Activated CD4-positive, alpha-beta memory T cell treated with anti-CD3 and anti-CD28 coated beads for 36 hours (primary cell): ENCODE measurements at regions not wholly inside any gene's neighbourhood (a gene's known extent, or its start where the extent isn't known, plus 50 kb on each side); places are given as distances from the start of the nearest gene placed in this dataset.

Source experiments
- CTCF ChIA-PET: fragments of 350-600 bp; sonication (Branson Sonifier 250); formaldehyde crosslinking; loops from one replicate; lab custom pipeline; 2021; ENCODE audit warnings: antibody characterized with exemption, inconsistent platforms; lab: Charles Lee
- POLR2A ChIA-PET: fragments of 350-600 bp; sonication (Branson Sonifier 250); formaldehyde crosslinking; loops from one replicate; lab custom pipeline; 2021; ENCODE audit warnings: antibody characterized with exemption; lab: Charles Lee
- DNase-seq: peaks from one replicate; pipeline ENCODE4 v3.0.0-alpha.2; 2020
- H3K27ac Mint-ChIP-seq: one replicate; pipeline ENCODE4 v1.8.0; 2021; ENCODE audit warnings: mixed read lengths
- H3K27me3 Mint-ChIP-seq: one replicate; pipeline ENCODE4 v1.8.0; 2021; ENCODE audit warnings: mixed read lengths
- H3K36me3 Mint-ChIP-seq: one replicate; pipeline ENCODE4 v1.8.0; 2021; ENCODE audit warnings: mixed read lengths
- H3K4me1 Mint-ChIP-seq: one replicate; pipeline ENCODE4 v1.8.0; 2021; ENCODE audit warnings: low read depth, mixed read lengths
- H3K4me3 Mint-ChIP-seq: one replicate; pipeline ENCODE4 v1.8.0; 2021; ENCODE audit warnings: mild to moderate bottlenecking, mixed read lengths
- H3K9me3 Mint-ChIP-seq: one replicate; pipeline ENCODE4 v1.8.0; 2021; ENCODE audit warnings: mixed read lengths
- intact Hi-C: fragments of 100-400 bp; cut with micrococcal nuclease; formaldehyde crosslinking; loops from one replicate; pipeline ENCODE4 v1.15.1; 2023

DNA sequence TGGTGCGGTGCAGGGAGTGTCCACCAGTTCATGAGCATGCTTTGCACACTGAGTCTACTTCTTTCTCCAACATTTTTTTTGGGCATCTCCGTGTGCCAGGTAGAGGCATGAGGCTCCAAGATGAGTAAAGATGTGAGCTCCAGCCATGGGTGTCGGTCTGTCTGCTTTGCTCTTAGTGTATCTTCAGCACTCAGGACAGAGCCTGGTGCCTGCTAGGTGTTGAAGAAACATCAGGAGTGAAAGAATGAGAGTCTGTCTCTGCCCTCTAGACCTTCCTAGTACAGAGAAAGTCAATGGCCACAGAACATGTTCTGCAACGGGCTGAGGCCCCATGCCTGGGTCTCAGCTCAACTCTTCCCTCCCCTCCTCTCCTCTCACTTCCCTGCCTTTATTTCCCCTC, 486.5 kb downstream of the TBC1D22A start:
- ChIA-PET POLR2A (no interaction called here), CTCF (no interaction called here)
- intact Hi-C loops, result no loop called here
- Mint-ChIP-seq H3K4me3 (no peak overlapping the region), H3K4me1 (no peaks in the 10 kb centered on the region), H3K36me3 (no peaks in the 10 kb centered on the region), H3K27ac (no peak overlapping the region), H3K9me3 (no peaks in the 10 kb centered on the region), H3K27me3 (peaks cover 13% of the 10 kb centered on the region)
- no peak for DNase-seq

- Mint-ChIP-seq H3K36me3 (no peaks in the 10 kb centered on the region), H3K9me3 (no peaks in the 10 kb centered on the region), H3K4me3 (no peak overlapping the region), H3K27me3 (peaks cover 13% of the 10 kb centered on the region), H3K4me1 (no peaks in the 10 kb centered on the region), H3K27ac (no peak overlapping the region)
- POLR2A ChIA-PET, result no interaction called here
- DNase-seq, result no peak
- intact Hi-C loops, result no loop called here
- CTCF ChIA-PET, result no interaction called here
These were observed 485.3 kb downstream of the TBC1D22A start for GRCh38 chr22:47247579-47248240.

GRCh38 chr22:47245786-47246185, 483.3 kb downstream of the TBC1D22A start:
- H3K4me1 Mint-ChIP-seq, result no peaks in the 10 kb centered on the region
- H3K27ac Mint-ChIP-seq, result no peak overlapping the region
- H3K9me3 Mint-ChIP-seq, result no peaks in the 10 kb centered on the region
- intact Hi-C loops, result no loop called here
- peaks cover 13% of the 10 kb centered on the region for H3K27me3 Mint-ChIP-seq
- ChIA-PET POLR2A (no interaction called here), CTCF (no interaction called here)
- H3K4me3 Mint-ChIP-seq, result no peak overlapping the region
- DNase-seq, result no peak
- H3K36me3 Mint-ChIP-seq, result no peaks in the 10 kb centered on the region

DNA sequence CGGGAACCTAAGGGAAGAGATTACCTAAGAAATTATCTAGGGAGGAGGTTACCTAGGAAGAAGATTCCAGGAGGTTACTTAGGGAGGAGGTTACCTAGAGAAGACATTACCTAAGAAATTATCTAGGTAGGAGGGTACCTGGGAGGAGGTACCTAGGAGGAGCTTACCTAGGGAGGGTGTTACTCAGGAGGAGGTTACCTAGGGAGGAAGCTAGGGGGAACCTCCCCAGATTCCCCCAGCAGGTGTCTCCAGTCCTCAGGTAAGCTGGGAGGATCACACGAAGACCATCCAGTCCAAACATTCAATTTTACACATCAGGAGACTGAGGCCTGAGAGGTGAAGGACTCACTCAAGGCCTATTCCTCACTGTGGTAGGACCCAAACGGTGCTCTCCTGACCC, 482.8 kb downstream of the TBC1D22A start:
- no peak for DNase-seq
- CTCF ChIA-PET, result interaction anchor here (1.5 kb wide), 1 partner anchor 31 kb away, joined by 5 read pairs; no protein-coding TSS in a partner anchor
- Mint-ChIP-seq H3K36me3 (no peaks in the 10 kb centered on the region), H3K4me3 (no peak overlapping the region), H3K27me3 (peaks cover 13% of the 10 kb centered on the region), H3K4me1 (no peaks in the 10 kb centered on the region), H3K27ac (no peak overlapping the region), H3K9me3 (no peaks in the 10 kb centered on the region)
- intact Hi-C loops, result no loop called here
- POLR2A ChIA-PET, result no interaction called here

GRCh38 chr22:47240116-47240515, 477.7 kb downstream of the TBC1D22A start:
- no peak overlapping the region for H3K4me3 Mint-ChIP-seq
- H3K27ac Mint-ChIP-seq, result no peak overlapping the region
- DNase-seq, result no peak
- no peaks in the 10 kb centered on the region for H3K9me3 Mint-ChIP-seq
- no peaks in the 10 kb centered on the region for H3K36me3 Mint-ChIP-seq
- peaks cover 1% of the 10 kb centered on the region for H3K27me3 Mint-ChIP-seq
- intact Hi-C loops, result no loop called here
- CTCF ChIA-PET, result no interaction called here
- POLR2A ChIA-PET, result no interaction called here
- no peaks in the 10 kb centered on the region for H3K4me1 Mint-ChIP-seq

GRCh38 chr22:47239474-47239860, 477.0 kb downstream of the TBC1D22A start:
- H3K4me3 Mint-ChIP-seq, result no peak overlapping the region
- DNase-seq, result no peak
- no peaks in the 10 kb centered on the region for H3K36me3 Mint-ChIP-seq
- H3K4me1 Mint-ChIP-seq, result no peaks in the 10 kb centered on the region
- H3K9me3 Mint-ChIP-seq, result no peaks in the 10 kb centered on the region
- CTCF ChIA-PET, result no interaction called here
- intact Hi-C loops, result no loop called here
- H3K27ac Mint-ChIP-seq, result no peak overlapping the region
- H3K27me3 Mint-ChIP-seq, result peaks cover under 1% of the 10 kb centered on the region
- POLR2A ChIA-PET, result no interaction called here

DNA sequence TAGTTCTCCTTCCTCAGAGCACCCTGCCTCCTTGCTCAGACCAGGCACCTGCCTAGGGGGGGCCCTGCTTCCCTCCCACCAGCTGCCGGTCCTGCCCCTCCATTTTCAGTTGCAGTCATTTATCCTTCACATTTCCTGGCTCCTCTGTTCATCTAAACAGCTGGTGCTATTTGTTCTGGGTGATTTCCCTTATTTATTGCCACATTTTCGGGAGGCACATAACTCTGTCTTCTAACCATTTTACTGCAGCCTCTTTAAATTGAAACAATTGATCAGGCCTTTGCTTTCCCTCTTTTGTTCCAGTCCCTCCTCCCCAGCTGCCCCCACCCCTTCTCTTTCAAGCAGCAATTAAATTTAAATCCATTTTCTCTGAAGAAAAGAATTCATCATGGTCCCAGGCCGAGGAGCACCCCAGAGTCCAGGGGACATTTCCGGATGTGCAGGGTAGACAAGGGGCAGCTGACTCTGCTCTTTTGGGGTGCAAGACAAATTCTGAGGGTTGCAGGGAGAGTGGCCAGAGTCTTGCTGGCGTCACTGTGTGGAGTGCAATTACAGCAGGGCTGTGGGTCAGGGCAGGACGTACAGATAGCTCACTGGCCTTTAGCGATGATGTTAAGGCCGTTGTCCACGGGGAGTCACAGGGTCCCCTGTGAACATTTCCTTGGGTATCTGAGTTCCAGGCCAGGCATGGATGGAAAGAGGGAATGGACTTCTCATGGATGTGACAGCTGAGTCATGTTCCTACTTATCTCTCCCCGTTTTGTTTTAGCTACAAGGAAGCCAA, 476.4 kb downstream of the TBC1D22A start:
- no peaks in the 10 kb centered on the region for H3K4me1 Mint-ChIP-seq
- no peaks in the 10 kb centered on the region for H3K9me3 Mint-ChIP-seq
- no peak overlapping the region for H3K27ac Mint-ChIP-seq
- CTCF ChIA-PET, result no interaction called here
- H3K4me3 Mint-ChIP-seq, result no peak overlapping the region
- intact Hi-C loops, result no loop called here
- POLR2A ChIA-PET, result no interaction called here
- no peak for DNase-seq
- no peaks in the 10 kb centered on the region for H3K27me3 Mint-ChIP-seq
- no peaks in the 10 kb centered on the region for H3K36me3 Mint-ChIP-seq

- no peaks in the 10 kb centered on the region for H3K36me3 Mint-ChIP-seq
- peaks cover 5% of the 10 kb centered on the region for H3K9me3 Mint-ChIP-seq
- H3K27me3 Mint-ChIP-seq, result peaks cover 4% of the 10 kb centered on the region
- intact Hi-C loops, result no loop called here
- POLR2A ChIA-PET, result no interaction called here
- CTCF ChIA-PET, result no interaction called here
- no peak overlapping the region for H3K27ac Mint-ChIP-seq
- no peak overlapping the region for H3K4me3 Mint-ChIP-seq
- DNase-seq, result no peak
- no peaks in the 10 kb centered on the region for H3K4me1 Mint-ChIP-seq
These were observed 475.5 kb downstream of the TBC1D22A start for GRCh38 chr22:47237890-47238480.

DNA sequence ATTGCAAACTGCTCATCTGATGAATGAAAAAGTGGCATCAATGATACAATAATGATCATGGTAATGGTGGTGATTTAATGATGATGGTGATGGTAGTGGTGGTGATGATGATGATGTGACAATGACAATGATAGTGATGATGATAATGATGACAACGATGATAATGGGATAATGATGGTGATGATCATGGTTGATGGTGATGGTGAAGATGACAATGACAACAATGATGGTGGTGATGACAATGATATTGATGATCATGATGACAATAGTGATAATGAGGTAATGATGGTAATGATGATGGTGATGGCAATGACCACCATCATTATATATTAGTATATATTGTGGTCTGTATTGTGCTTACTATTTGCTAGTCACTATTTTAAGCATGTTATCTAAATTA, 474.3 kb downstream of the TBC1D22A start:
- intact Hi-C loops, result no loop called here
- H3K4me1 Mint-ChIP-seq, result no peaks in the 10 kb centered on the region
- CTCF ChIA-PET, result no interaction called here
- DNase-seq, result no peak
- POLR2A ChIA-PET, result no interaction called here
- H3K36me3 Mint-ChIP-seq, result no peaks in the 10 kb centered on the region
- peaks cover 5% of the 10 kb centered on the region for H3K27me3 Mint-ChIP-seq
- H3K27ac Mint-ChIP-seq, result no peak overlapping the region
- peaks cover 5% of the 10 kb centered on the region for H3K9me3 Mint-ChIP-seq
- no peak overlapping the region for H3K4me3 Mint-ChIP-seq

DNA sequence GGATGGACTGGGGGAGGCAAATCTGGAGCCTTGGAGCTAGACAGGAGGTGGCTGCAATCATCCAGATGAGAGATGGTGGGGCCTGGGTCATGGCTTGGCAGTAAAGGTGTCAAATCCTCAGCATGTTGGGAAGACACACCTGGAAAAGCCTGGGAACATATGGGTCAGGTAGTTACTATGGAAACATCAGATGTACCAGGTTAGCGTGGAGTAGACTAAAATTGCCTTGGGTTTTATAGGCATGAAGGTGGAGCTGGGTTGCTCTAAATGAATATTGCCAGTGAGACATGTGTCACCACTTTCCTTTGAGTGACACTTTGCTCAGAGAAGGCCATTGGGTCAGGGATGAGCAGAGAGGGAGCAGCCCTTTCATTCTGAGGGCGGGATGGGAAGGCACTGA, 473.7 kb downstream of the TBC1D22A start:
- Mint-ChIP-seq H3K4me1 (no peaks in the 10 kb centered on the region), H3K27me3 (peaks cover 6% of the 10 kb centered on the region), H3K36me3 (no peaks in the 10 kb centered on the region), H3K27ac (no peak overlapping the region), H3K4me3 (no peak overlapping the region), H3K9me3 (peaks cover 5% of the 10 kb centered on the region)
- POLR2A ChIA-PET, result no interaction called here
- no peak for DNase-seq
- intact Hi-C loops, result no loop called here
- CTCF ChIA-PET, result no interaction called here

- H3K4me3 Mint-ChIP-seq, result no peak overlapping the region
- POLR2A ChIA-PET, result no interaction called here
- intact Hi-C loops, result no loop called here
- CTCF ChIA-PET, result no interaction called here
- H3K27me3 Mint-ChIP-seq, result peaks cover 6% of the 10 kb centered on the region
- no peak for DNase-seq
- H3K36me3 Mint-ChIP-seq, result no peaks in the 10 kb centered on the region
- no peak overlapping the region for H3K27ac Mint-ChIP-seq
- peaks cover 5% of the 10 kb centered on the region for H3K9me3 Mint-ChIP-seq
- no peaks in the 10 kb centered on the region for H3K4me1 Mint-ChIP-seq
These were observed 471.1 kb downstream of the TBC1D22A start for GRCh38 chr22:47233316-47234243.

GRCh38 chr22:47232753-47233152, 470.3 kb downstream of the TBC1D22A start:
- ChIA-PET POLR2A (no interaction called here), CTCF (no interaction called here)
- H3K9me3 Mint-ChIP-seq, result peaks cover 5% of the 10 kb centered on the region
- H3K27ac Mint-ChIP-seq, result no peak overlapping the region
- intact Hi-C loops, result no loop called here
- H3K4me1 Mint-ChIP-seq, result no peaks in the 10 kb centered on the region
- H3K4me3 Mint-ChIP-seq, result no peak overlapping the region
- H3K36me3 Mint-ChIP-seq, result no peaks in the 10 kb centered on the region
- no peak for DNase-seq
- H3K27me3 Mint-ChIP-seq, result peaks cover 6% of the 10 kb centered on the region
